B cell (primary cell): ENCODE measurements at regions not wholly inside any gene's neighbourhood (a gene's known extent, or its start where the extent isn't known, plus 50 kb on each side); places are given as distances from the start of the nearest gene placed in this dataset.

Experiments
- CTCF ChIP-seq: fragments of 200-600 bp; IDR thresholded peaks from one replicate; pipeline ENCODE4 v1.8.0; 2022; ENCODE audit warnings: antibody characterized with exemption, mild to moderate bottlenecking
- EZH2 ChIP-seq: IDR thresholded peaks from 2 replicates; pipeline ENCODE4 v1.6.1; 2012; ENCODE audit warnings: borderline replicate concordance, low read depth, mild to moderate bottlenecking, moderate library complexity, low read length; ENCODE audit not compliant: insufficient read depth, poor library complexity, severe bottlenecking

DNA sequence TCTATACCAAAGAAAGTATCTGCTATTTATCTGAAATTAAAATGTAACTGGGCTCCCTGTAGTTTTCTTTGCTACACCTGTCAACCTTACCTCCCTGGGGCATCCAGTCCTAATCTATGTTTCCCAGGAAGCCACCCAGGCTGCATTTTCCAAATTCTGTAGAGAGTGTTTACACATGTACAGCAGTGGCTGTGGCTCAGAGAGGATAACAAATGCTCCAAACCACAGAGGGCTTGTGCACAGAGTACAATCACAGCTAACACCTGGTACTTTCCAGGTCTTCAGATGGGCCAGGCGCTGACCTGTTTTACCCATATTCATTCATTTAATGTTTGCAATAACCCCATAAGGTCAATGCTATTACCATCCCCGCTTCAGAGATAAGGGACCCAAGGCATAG is 146.5 kb upstream of the TNR start:
- no peak for TF ChIP-seq CTCF
- TF ChIP-seq EZH2, result no peak
